Thyroid gland (tissue), 4 donors: ENCODE measurements at regions not wholly inside any gene's neighbourhood (a gene's known extent, or its start where the extent isn't known, plus 50 kb on each side); places are given as distances from the start of the nearest gene placed in this dataset.

ENCODE experiments used
- DNase-seq, 2 donors: peaks; one replicate each; pipeline ENCODE4 v3.0.0-alpha.2; 2019
- H3K27ac ChIP-seq, 3 donors: fragments of 200-600 bp; sonication (generic); 1 replicate in 2 of 3; 2 replicates in 1 of 3; pipeline ENCODE4 v1.5.1; 2016 to 2019; ENCODE audit warnings: mild to moderate bottlenecking in 1 of 3, moderate library complexity in 1 of 3
- H3K27me3 ChIP-seq: fragments of 200-600 bp; sonication (generic); one replicate; pipeline ENCODE4 v1.5.1; 2019
- H3K36me3 ChIP-seq, 2 donors: fragments of 200-600 bp; sonication (generic); one replicate each; pipeline ENCODE4 v1.5.1; 2016 to 2019
- H3K4me1 ChIP-seq, 2 donors: fragments of 200-600 bp; sonication (generic); one replicate each; pipeline ENCODE4 v1.5.1; 2017 to 2019
- H3K4me3 ChIP-seq, 3 donors: fragments of 200-600 bp; sonication (generic); replicated peaks in 1 of 3; 1 replicate in 2 of 3; 2 replicates in 1 of 3; pipeline ENCODE4 v1.5.1; 2016; ENCODE audit warnings: mild to moderate bottlenecking in 1 of 3
- H3K9me3 ChIP-seq: fragments of 200-600 bp; sonication (generic); one replicate; pipeline ENCODE4 v1.5.1; 2017
- CTCF ChIP-seq, 6 experiments: fragments of 200-600 bp in 3 of 6; fragments of 450-650 bp in 3 of 6; sonication (generic) in 3 of 6; IDR thresholded peaks; one replicate each; pipeline ENCODE4 v1.5.1; 2016 to 2019; ENCODE audit warnings: antibody characterized with exemption in 6 of 6, mild to moderate bottlenecking in 2 of 6, inconsistent platforms in 1 of 6, moderate library complexity in 1 of 6
- POLR2A ChIP-seq, 2 donors: fragments of 450-650 bp; IDR thresholded peaks; one replicate each; pipeline ENCODE4 v1.6.1; 2017; ENCODE audit warnings: antibody characterized with exemption in 2 of 2, mild to moderate bottlenecking in 2 of 2, moderate library complexity in 1 of 2
- WGBS, 2 donors: methylation state at CpG; one replicate each; pipeline ENCODE4 v1.1.5; 2017; 5-methylcytosine and 5-hydroxymethylcytosine counted together
- intact Hi-C: fragments of 100-400 bp; cut with DNase I; formaldehyde crosslinking; loops from one replicate; pipeline ENCODE4 v1.15.1; 2023

DNA sequence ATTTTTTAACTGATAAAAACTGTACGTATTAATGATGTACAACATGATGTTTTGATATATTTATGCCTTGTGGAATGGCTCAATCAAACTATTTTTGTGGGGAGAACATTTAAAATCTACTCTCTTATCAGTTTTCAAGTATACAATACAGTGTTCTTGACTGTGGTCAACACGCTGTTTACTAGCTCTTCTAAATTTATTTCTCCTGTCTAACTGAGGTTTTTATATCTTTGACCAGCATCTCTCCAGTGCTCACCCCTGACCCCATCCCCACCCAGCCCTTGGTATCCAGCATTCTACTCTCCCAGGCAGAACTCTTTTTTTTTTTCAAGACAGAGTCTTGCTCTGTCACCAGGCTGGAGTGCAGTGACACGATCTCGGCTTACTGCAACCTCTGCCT is 169.6 kb upstream of the SNX2 start:
- Histone ChIP-seq H3K27ac (no peak overlapping the region), H3K36me3 (no peaks in the 10 kb centered on the region), H3K27me3 (no peaks in the 10 kb centered on the region), H3K4me3 (no peak overlapping the region), H3K4me1 (peaks cover 0 to 3% of the 10 kb centered on the region in 2 donors), H3K9me3 (no peaks in the 10 kb centered on the region)
- 94% methylated on average over 4 of the region's 4 CpGs for WGBS, 2 donors
- TF ChIP-seq CTCF (IDR thresholded peaks at IDR 0.05) (no peak), POLR2A (IDR thresholded peaks at IDR 0.05) (no peak)
- intact Hi-C loops, result no loop called here
- no peak for DNase-seq

DNA sequence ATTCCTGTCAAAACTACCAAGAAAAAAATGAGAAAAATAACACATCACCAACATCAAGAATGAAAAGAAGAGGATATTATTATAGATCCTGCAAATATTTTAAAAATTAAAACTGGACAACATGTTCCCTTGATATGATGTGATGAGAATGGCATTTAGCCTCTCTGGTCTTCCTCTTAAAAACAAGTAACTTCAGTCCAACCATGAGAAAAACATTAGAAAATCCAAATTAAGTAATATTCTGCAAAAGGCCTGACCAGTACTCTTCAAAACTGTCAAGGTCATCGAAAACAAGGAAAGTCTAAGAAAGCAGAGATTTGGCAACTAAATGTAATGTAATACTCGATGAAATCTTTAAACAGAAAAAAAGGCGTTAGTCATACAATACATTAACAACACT is 167.1 kb upstream of the SNX2 start:
- 76 to 80% methylated on average over 3 of the region's 3 CpGs for WGBS, 2 donors
- H3K4me3 ChIP-seq, result no peak overlapping the region
- peaks cover 24% of the 10 kb centered on the region in 2 donors for H3K4me1 ChIP-seq
- no peak for DNase-seq
- H3K36me3 ChIP-seq, result no peaks in the 10 kb centered on the region
- intact Hi-C loops, result no loop called here
- H3K27ac ChIP-seq, result peak overlapping the region in 1 of 3 donors; percentile 20
- no peaks in the 10 kb centered on the region for H3K27me3 ChIP-seq
- no peaks in the 10 kb centered on the region for H3K9me3 ChIP-seq
- TF ChIP-seq CTCF (IDR thresholded peaks at IDR 0.05) (no peak), POLR2A (IDR thresholded peaks at IDR 0.05) (no peak)

DNA sequence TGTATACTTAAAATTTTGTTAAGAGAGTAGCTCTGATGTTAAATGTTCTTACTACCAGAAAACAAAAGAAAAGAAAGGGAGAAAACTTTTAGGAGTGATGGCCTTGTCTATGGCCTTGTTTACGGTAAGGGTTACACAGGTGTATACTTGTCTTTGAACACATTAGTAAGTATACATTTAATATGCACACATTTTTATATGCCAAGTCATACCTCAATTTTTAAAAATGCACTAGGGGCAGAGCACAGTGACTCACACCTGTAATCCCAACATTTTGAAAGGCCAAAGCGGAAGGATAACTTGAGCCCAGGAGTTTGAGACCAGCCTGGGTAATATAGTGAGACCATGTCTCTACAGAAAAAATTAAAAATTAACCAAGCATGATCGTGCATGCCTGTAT is 166.7 kb upstream of the SNX2 start:
- no peak for TF ChIP-seq CTCF (IDR thresholded peaks at IDR 0.05)
- no peak for TF ChIP-seq POLR2A (IDR thresholded peaks at IDR 0.05)
- Histone ChIP-seq H3K27me3 (no peaks in the 10 kb centered on the region), H3K4me3 (no peak overlapping the region), H3K9me3 (no peaks in the 10 kb centered on the region), H3K4me1 (peaks cover 28% of the 10 kb centered on the region in 2 donors), H3K27ac (no peak overlapping the region), H3K36me3 (no peaks in the 10 kb centered on the region)
- no peak for DNase-seq
- intact Hi-C loops, result no loop called here
- 92% methylated on average over 3 of the region's 3 CpGs for WGBS, 2 donors

- 28 to 45% methylated on average over 2 of the region's 2 CpGs for WGBS, 2 donors
- TF ChIP-seq CTCF (IDR thresholded peaks at IDR 0.05), result no peak
- no peak for TF ChIP-seq POLR2A (IDR thresholded peaks at IDR 0.05)
- Histone ChIP-seq H3K27me3 (no peaks in the 10 kb centered on the region), H3K9me3 (no peaks in the 10 kb centered on the region), H3K36me3 (no peaks in the 10 kb centered on the region), H3K4me3 (no peak overlapping the region), H3K27ac (peak overlapping the region; percentile 76 to 95 (median 94)), H3K4me1 (peaks cover 34 to 36% of the 10 kb centered on the region in 2 donors)
- intact Hi-C loops, result no loop called here
- peak; percentile 74 to 81 for DNase-seq
These were observed 163.5 kb upstream of the SNX2 start for GRCh38 chr5:122611406-122611805.

DNA sequence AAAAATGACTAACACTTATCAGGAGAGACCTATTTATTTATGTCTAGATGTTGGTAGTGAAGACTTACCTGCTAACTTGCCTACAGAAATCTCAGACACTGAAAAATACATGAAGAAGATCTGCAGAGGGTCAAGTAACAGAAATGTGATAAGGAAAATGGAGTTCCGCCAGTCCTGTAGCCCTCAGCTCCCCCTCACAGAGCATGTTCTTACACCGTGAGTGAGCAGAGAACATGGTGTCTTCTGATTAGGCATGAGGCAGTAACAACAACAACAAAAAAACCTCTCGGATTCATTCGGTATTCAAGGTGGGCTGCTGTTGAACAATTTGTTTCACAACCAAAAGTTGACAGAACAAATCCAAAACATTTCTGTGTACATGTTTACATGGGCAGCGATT is 162.0 kb upstream of the SNX2 start:
- Histone ChIP-seq H3K27me3 (no peaks in the 10 kb centered on the region), H3K27ac (peak overlapping the region; percentile 76 to 95 (median 94)), H3K9me3 (no peaks in the 10 kb centered on the region), H3K36me3 (no peaks in the 10 kb centered on the region), H3K4me3 (no peak overlapping the region), H3K4me1 (peaks cover 34 to 36% of the 10 kb centered on the region in 2 donors)
- peak; percentile 44 to 50 for DNase-seq
- WGBS, 2 donors, result 38 to 41% methylated on average over 5 of the region's 5 CpGs
- intact Hi-C loops, result no loop called here
- TF ChIP-seq CTCF (IDR thresholded peaks at IDR 0.05), result no peak
- no peak for TF ChIP-seq POLR2A (IDR thresholded peaks at IDR 0.05)
